ENCODE measurements at regions not wholly inside any gene's neighbourhood (a gene's known extent, or its start where the extent isn't known, plus 50 kb on each side); places are given as distances from the start of the nearest gene placed in this dataset.
"Not testable (repeated sequence)": the region's sequence is repeated elsewhere in the genome, so short reads cannot be mapped to it uniquely, and the experiment has no call there.

GRCh38 chr12:39699079-39699478, 79.5 kb upstream of the ABCD2 start:
- intact Hi-C loops (cut with DNase I) = not testable (repeated sequence)
- peak; percentile 50 for DNase-seq (ENCODE audit: low spot score)

- intact Hi-C loops (cut with DNase I) = no loop called here
These were observed 77.5 kb upstream of the ABCD2 start for GRCh38 chr12:39697108-39697507.

GRCh38 chr12:39692258-39692853, 72.8 kb upstream of the ABCD2 start:
- no peak for DNase-seq (ENCODE audit: low spot score)
- intact Hi-C loops (cut with DNase I) = no loop called here

More at GRCh38 chr12:39697108-39697507, 77.5 kb upstream of the ABCD2 start:
- DNase-seq (ENCODE audit: low spot score) = no peak

- no peak for DNase-seq (ENCODE audit: low spot score)
These were observed 66.5 kb upstream of the ABCD2 start for GRCh38 chr12:39685854-39686657.

GRCh38 chr12:39682689-39683477, 63.3 kb upstream of the ABCD2 start:
- no peak for DNase-seq (ENCODE audit: low spot score)
- intact Hi-C loops (cut with DNase I) = no loop called here

More at GRCh38 chr12:39685854-39686657, 66.5 kb upstream of the ABCD2 start:
- intact Hi-C loops (cut with DNase I) = no loop called here

GRCh38 chr12:39675263-39675662, 55.7 kb upstream of the ABCD2 start:
- DNase-seq (ENCODE audit: low spot score) = no peak
- intact Hi-C loops (cut with DNase I) = no loop called here

GRCh38 chr12:39672976-39673375, 53.4 kb upstream of the ABCD2 start:
- DNase-seq (ENCODE audit: low spot score) = peak; percentile 38
- intact Hi-C loops (cut with DNase I) = no loop called here

GRCh38 chr12:39671898-39672875, 52.6 kb upstream of the ABCD2 start:
- peak; percentile 70 for DNase-seq (ENCODE audit: low spot score)

GRCh38 chr12:39669539-39669938, 49.9 kb upstream of the ABCD2 start:
- intact Hi-C loops (cut with DNase I) = not testable (repeated sequence)
- DNase-seq (ENCODE audit: low spot score) = peak; percentile 72

More at GRCh38 chr12:39671898-39672875, 52.6 kb upstream of the ABCD2 start:
- intact Hi-C loops (cut with DNase I) = no loop called here
